HEK293 (cell line): ENCODE measurements at regions not wholly inside any gene's neighbourhood (a gene's known extent, or its start where the extent isn't known, plus 50 kb on each side); places are given as distances from the start of the nearest gene placed in this dataset.

Experiments used
- CTCF ChIA-PET: fragments of 350-600 bp; formaldehyde crosslinking; extraction: SDS; loops from one replicate; lab custom pipeline; 2021; ENCODE audit warnings: antibody characterized with exemption; lab: Yijun Ruan, JAX
- POLR2A ChIA-PET: fragments of 300-600 bp; formaldehyde crosslinking; extraction: SDS; loops from one replicate; lab custom pipeline; 2020; ENCODE audit warnings: antibody characterized with exemption, inconsistent platforms; lab: Yijun Ruan, JAX
- H3K27ac ChIP-seq: fragments of 200-500 bp; sonication (Bioruptor generic); 2 replicates; pipeline ENCODE4 v1.5.1; 2014; ENCODE audit warnings: low read depth, low read length, control low read depth, inconsistent platforms; ENCODE audit errors: extremely low read depth
- H3K36me3 ChIP-seq, 2 experiments: fragments of 200-500 bp in 1 of 2; sonication (Bioruptor generic) in 1 of 2; 1 replicate in 1 of 2; 2 replicates in 1 of 2; pipeline ENCODE4 v1.5.1; 2014 to 2017; ENCODE audit warnings: inconsistent platforms in 2 of 2, low read length in 2 of 2; ENCODE audit not compliant: control insufficient read depth in 2 of 2, insufficient read depth in 1 of 2
- H3K4me1 ChIP-seq: fragments of 200-500 bp; sonication (Bioruptor generic); 2 replicates; pipeline ENCODE4 v1.5.1; 2014; ENCODE audit warnings: mild to moderate bottlenecking, low read length, inconsistent platforms; ENCODE audit not compliant: control insufficient read depth, insufficient read depth
- H3K4me3 ChIP-seq: 2 replicates; pipeline ENCODE4 v1.5.1; 2011; ENCODE audit warnings: low read depth, mild to moderate bottlenecking, control low read depth, low read length, moderate library complexity
- H3K9me3 ChIP-seq: fragments of 200-500 bp; sonication (Bioruptor generic); 2 replicates; pipeline ENCODE4 v1.5.1; 2014; ENCODE audit warnings: low read depth, low read length, inconsistent platforms; ENCODE audit not compliant: control insufficient read depth, insufficient read depth
- ZFP37 ChIP-seq: fragments of 450-650 bp; formaldehyde crosslinking; IDR thresholded peaks from 2 replicates; pipeline ENCODE4 v1.5.1; 2016; ENCODE audit warnings: missing biosample characterization, missing genetic modification characterization
- ZNF114 ChIP-seq: fragments of 450-650 bp; formaldehyde crosslinking; IDR thresholded peaks from 2 replicates; pipeline ENCODE4 v1.5.0; 2017; ENCODE audit warnings: missing biosample characterization, missing genetic modification characterization
- ZNF155 ChIP-seq: fragments of 450-650 bp; formaldehyde crosslinking; IDR thresholded peaks from 2 replicates; pipeline ENCODE4 v1.5.1; 2016; ENCODE audit warnings: missing biosample characterization, missing genetic modification characterization
- ZNF561 ChIP-seq: fragments of 450-650 bp; IDR thresholded peaks from 2 replicates; pipeline ENCODE4 v1.5.1; 2018; ENCODE audit warnings: missing biosample characterization, missing genetic modification characterization, borderline replicate concordance
- ZNF654 ChIP-seq: fragments of 450-650 bp; formaldehyde crosslinking; IDR thresholded peaks from 2 replicates; pipeline ENCODE4 v1.5.1; 2016; ENCODE audit warnings: low read depth, missing biosample characterization, missing genetic modification characterization
- TF ChIP-seq, protein P1 (sequence below): fragments of 450-650 bp; formaldehyde crosslinking; IDR thresholded peaks from 2 replicates; pipeline ENCODE4 v1.5.1; 2016; ENCODE audit warnings: missing biosample characterization, missing genetic modification characterization, low read depth

DNA sequence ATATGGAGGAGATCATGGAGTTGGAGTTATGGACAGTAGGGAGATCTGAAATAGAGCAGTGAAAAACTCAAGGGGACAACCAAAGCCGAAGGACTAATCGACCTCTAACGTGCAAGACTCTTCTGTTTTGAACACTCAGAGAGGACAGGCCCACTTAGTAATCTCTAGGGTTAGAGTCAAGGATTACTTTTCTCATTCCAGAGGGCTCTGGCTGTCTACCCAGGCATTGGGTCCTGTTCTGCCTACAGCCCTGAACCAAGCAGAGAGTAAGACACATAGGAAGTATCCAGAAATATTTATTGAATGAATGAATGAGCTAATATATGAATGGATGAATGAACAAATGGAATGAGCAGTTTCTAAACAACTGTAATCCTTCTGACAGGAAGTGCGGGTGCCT, 50.3 kb upstream of the PKDCC start:
- H3K4me3 ChIP-seq, result no peak overlapping the region
- no peaks in the 10 kb centered on the region for H3K9me3 ChIP-seq
- TF ChIP-seq ZNF561 (tag by site-specific recombination) (no peak), ZNF155 (tag by site-specific recombination) (no peak), ZNF114 (tag by site-specific recombination) (no peak), ZNF654 (no peak), ZFP37 (tag by site-specific recombination) (no peak)
- TF ChIP-seq, protein P1, sequence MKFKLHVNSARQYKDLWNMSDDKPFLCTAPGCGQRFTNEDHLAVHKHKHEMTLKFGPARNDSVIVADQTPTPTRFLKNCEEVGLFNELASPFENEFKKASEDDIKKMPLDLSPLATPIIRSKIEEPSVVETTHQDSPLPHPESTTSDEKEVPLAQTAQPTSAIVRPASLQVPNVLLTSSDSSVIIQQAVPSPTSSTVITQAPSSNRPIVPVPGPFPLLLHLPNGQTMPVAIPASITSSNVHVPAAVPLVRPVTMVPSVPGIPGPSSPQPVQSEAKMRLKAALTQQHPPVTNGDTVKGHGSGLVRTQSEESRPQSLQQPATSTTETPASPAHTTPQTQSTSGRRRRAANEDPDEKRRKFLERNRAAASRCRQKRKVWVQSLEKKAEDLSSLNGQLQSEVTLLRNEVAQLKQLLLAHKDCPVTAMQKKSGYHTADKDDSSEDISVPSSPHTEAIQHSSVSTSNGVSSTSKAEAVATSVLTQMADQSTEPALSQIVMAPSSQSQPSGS, result no peak
- peaks cover 8% of the 10 kb centered on the region for H3K4me1 ChIP-seq
- ChIA-PET POLR2A (interaction anchor here (0.7 kb wide), 1 partner anchor 451 kb away, joined by 4 read pairs; no protein-coding TSS in a partner anchor), CTCF (no interaction called here)
- no peak overlapping the region for H3K27ac ChIP-seq
- H3K36me3 ChIP-seq, result no peaks in the 10 kb centered on the region
